Activated naive CD4-positive, alpha-beta T cell treated with Interleukin-2 at 50 U/mL for 16 hours (primary cell): ENCODE measurements at regions not wholly inside any gene's neighbourhood (a gene's known extent, or its start where the extent isn't known, plus 50 kb on each side); places are given as distances from the start of the nearest gene placed in this dataset.

Experiments
- DNase-seq: peaks from one replicate; pipeline ENCODE4 v3.0.0-alpha.2; 2020

- no peak for DNase-seq
Observed at GRCh38 chr10:44435196-44435595, 50.3 kb upstream of the CXCL12 start.

GRCh38 chr10:44436240-44436639 lies 51.3 kb upstream of the CXCL12 start:
- no peak for DNase-seq

- no peak for DNase-seq
Observed at GRCh38 chr10:44437840-44438511, 53.1 kb upstream of the CXCL12 start.

GRCh38 chr10:44439239-44439957 lies 54.5 kb upstream of the CXCL12 start:
- DNase-seq, result no peak

- no peak for DNase-seq
Observed at GRCh38 chr10:44439958-44440244, 55.0 kb upstream of the CXCL12 start.

- no peak for DNase-seq
Observed at GRCh38 chr10:44457259-44457658, 72.4 kb upstream of the CXCL12 start.

- DNase-seq, result no peak
Observed at GRCh38 chr10:44458671-44459413, 73.9 kb upstream of the CXCL12 start.

- DNase-seq, result no peak
Observed at GRCh38 chr10:44459671-44460070, 74.8 kb upstream of the CXCL12 start.

GRCh38 chr10:44460416-44460815 lies 75.5 kb upstream of the CXCL12 start:
- DNase-seq, result no peak

- DNase-seq, result no peak
Observed at GRCh38 chr10:44462338-44462914, 77.5 kb upstream of the CXCL12 start.

GRCh38 chr10:44463511-44464121 lies 78.7 kb upstream of the CXCL12 start:
- no peak for DNase-seq

GRCh38 chr10:44464503-44464902 lies 79.6 kb upstream of the CXCL12 start:
- no peak for DNase-seq

GRCh38 chr10:44465401-44466115 lies 80.7 kb upstream of the CXCL12 start:
- no peak for DNase-seq

- DNase-seq, result no peak
Observed at GRCh38 chr10:44466236-44466635, 81.3 kb upstream of the CXCL12 start.

- DNase-seq, result no peak
Observed at GRCh38 chr10:44467090-44467489, 82.2 kb upstream of the CXCL12 start.

GRCh38 chr10:44467900-44468299 lies 83.0 kb upstream of the CXCL12 start:
- DNase-seq, result no peak

GRCh38 chr10:44468525-44468924 lies 83.6 kb upstream of the CXCL12 start:
- no peak for DNase-seq

GRCh38 chr10:44468965-44469364 lies 84.1 kb upstream of the CXCL12 start:
- no peak for DNase-seq

- DNase-seq, result no peak
Observed at GRCh38 chr10:44470784-44471183, 85.9 kb upstream of the CXCL12 start.

GRCh38 chr10:44471410-44471809 lies 86.5 kb upstream of the CXCL12 start:
- no peak for DNase-seq

- DNase-seq, result no peak
Observed at GRCh38 chr10:44473146-44473545, 88.2 kb upstream of the CXCL12 start.

- no peak for DNase-seq
Observed at GRCh38 chr10:44476409-44477045, 91.6 kb upstream of the CXCL12 start.
